ENCODE measurements at regions not wholly inside any gene's neighbourhood (a gene's known extent, or its start where the extent isn't known, plus 50 kb on each side); places are given as distances from the start of the nearest gene placed in this dataset.

GRCh38 chr6:19609972-19610641 lies 227.1 kb upstream of the ID4 start:
- TF ChIP-seq CTCF (conservative IDR thresholded peaks at IDR 0.05; ENCODE audit: low read depth, low read length), result no peak
- TF ChIP-seq EZH2phosphoT487 (IDR thresholded peaks at IDR 0.05; ENCODE audit: borderline replicate concordance, low read length), result no peak
- no peak for TF ChIP-seq EZH2 (IDR thresholded peaks at IDR 0.05; ENCODE audit: low read length, unreplicated experiment)

Measured in PC-3 (cell line).